ENCODE measurements at regions not wholly inside any gene's neighbourhood (a gene's known extent, or its start where the extent isn't known, plus 50 kb on each side); places are given as distances from the start of the nearest gene placed in this dataset.
"Not testable (repeated sequence)": the region's sequence is repeated elsewhere in the genome, so short reads cannot be mapped to it uniquely, and the experiment has no call there.

GRCh38 chr21:28877318-28877884 is 115.3 kb downstream of the LTN1 start:
- no peak for DNase-seq (ENCODE audit: low spot score)

GRCh38 chr21:28875078-28875477 is 117.6 kb downstream of the LTN1 start:
- DNase-seq (ENCODE audit: low spot score), result no peak

GRCh38 chr21:28872218-28872617 is 120.5 kb downstream of the LTN1 start:
- no peak for DNase-seq (ENCODE audit: low spot score)

GRCh38 chr21:28871388-28872010 is 121.2 kb downstream of the LTN1 start:
- no peak for DNase-seq (ENCODE audit: low spot score)

GRCh38 chr21:28867401-28867800 is 125.3 kb downstream of the LTN1 start:
- DNase-seq (ENCODE audit: low spot score), result no peak

- DNase-seq (ENCODE audit: low spot score), result no peak
These were observed 127.0 kb downstream of the LTN1 start for GRCh38 chr21:28865488-28866186.

- no peak for DNase-seq (ENCODE audit: low spot score)
These were observed 134.3 kb downstream of the LTN1 start for GRCh38 chr21:28858424-28858823.

GRCh38 chr21:28857752-28858151 is 134.9 kb downstream of the LTN1 start:
- DNase-seq (ENCODE audit: low spot score), result no peak

- DNase-seq (ENCODE audit: low spot score), result no peak
These were observed 136.0 kb downstream of the LTN1 start for GRCh38 chr21:28856588-28857250.

GRCh38 chr21:28852706-28853105 is 140.0 kb downstream of the LTN1 start:
- no peak for DNase-seq (ENCODE audit: low spot score)

- no peak for DNase-seq (ENCODE audit: low spot score)
These were observed 141.0 kb downstream of the LTN1 start for GRCh38 chr21:28851645-28852044.

- not testable (repeated sequence) for DNase-seq (ENCODE audit: low spot score)
These were observed 153.4 kb downstream of the LTN1 start for GRCh38 chr21:28839237-28839636.

- not testable (repeated sequence) for DNase-seq (ENCODE audit: low spot score)
These were observed 155.3 kb downstream of the LTN1 start for GRCh38 chr21:28837426-28837825.

- not testable (repeated sequence) for DNase-seq (ENCODE audit: low spot score)
These were observed 156.1 kb downstream of the LTN1 start for GRCh38 chr21:28836588-28836987.

- no peak for DNase-seq (ENCODE audit: low spot score)
These were observed 158.1 kb downstream of the LTN1 start for GRCh38 chr21:28834335-28835238.

- no peak for DNase-seq (ENCODE audit: low spot score)
These were observed 159.1 kb downstream of the LTN1 start for GRCh38 chr21:28833609-28834008.

GRCh38 chr21:28833182-28833581 is 159.5 kb downstream of the LTN1 start:
- DNase-seq (ENCODE audit: low spot score), result no peak

- DNase-seq (ENCODE audit: low spot score), result no peak
These were observed 160.0 kb downstream of the LTN1 start for GRCh38 chr21:28832715-28833061.

- peak; percentile 38 for DNase-seq (ENCODE audit: low spot score)
These were observed 160.5 kb downstream of the LTN1 start for GRCh38 chr21:28832013-28832714.

- no peak for DNase-seq (ENCODE audit: low spot score)
These were observed 163.7 kb downstream of the LTN1 start for GRCh38 chr21:28828981-28829380.

GRCh38 chr21:28828021-28828420 is 164.7 kb downstream of the LTN1 start:
- DNase-seq (ENCODE audit: low spot score), result no peak

Data from COLO829 (cell line).